Osteocyte (in vitro differentiated cells): ENCODE measurements at regions not wholly inside any gene's neighbourhood (a gene's known extent, or its start where the extent isn't known, plus 50 kb on each side); places are given as distances from the start of the nearest gene placed in this dataset.
"Not testable (repeated sequence)": the region's sequence is repeated elsewhere in the genome, so short reads cannot be mapped to it uniquely, and the experiment has no call there.

Experiments used
- DNase-seq: peaks from one replicate; pipeline ENCODE4 v3.0.0; 2021; ENCODE audit warnings: mixed read lengths; ENCODE audit not compliant: unreplicated experiment; ENCODE audit errors: extremely low spot score
- H3K27ac Mint-ChIP-seq: one replicate; pipeline ENCODE4 v1.8.0; 2021; ENCODE audit warnings: mild to moderate bottlenecking, mixed read lengths; ENCODE audit not compliant: unreplicated experiment
- H3K27me3 Mint-ChIP-seq: one replicate; pipeline ENCODE4 v1.8.0; 2021; ENCODE audit warnings: mixed read lengths; ENCODE audit not compliant: unreplicated experiment
- H3K36me3 Mint-ChIP-seq: one replicate; pipeline ENCODE4 v1.8.0; 2021; ENCODE audit warnings: mixed read lengths; ENCODE audit not compliant: unreplicated experiment
- H3K4me1 Mint-ChIP-seq: one replicate; pipeline ENCODE4 v1.8.0; 2021; ENCODE audit warnings: mixed read lengths; ENCODE audit not compliant: unreplicated experiment
- H3K4me3 Mint-ChIP-seq: one replicate; pipeline ENCODE4 v1.8.0; 2021; ENCODE audit warnings: mild to moderate bottlenecking, moderate library complexity, mixed read lengths; ENCODE audit not compliant: unreplicated experiment
- H3K9me3 Mint-ChIP-seq: one replicate; pipeline ENCODE4 v1.8.0; 2021; ENCODE audit warnings: mixed read lengths; ENCODE audit not compliant: unreplicated experiment
- TF ChIP-seq, protein P1 (sequence below): fragments of 200-600 bp; sonication (generic); IDR thresholded peaks from 2 replicates; pipeline ENCODE4 v1.5.0; 2021; ENCODE audit warnings: antibody characterized with exemption, mild to moderate bottlenecking, moderate library complexity

DNA sequence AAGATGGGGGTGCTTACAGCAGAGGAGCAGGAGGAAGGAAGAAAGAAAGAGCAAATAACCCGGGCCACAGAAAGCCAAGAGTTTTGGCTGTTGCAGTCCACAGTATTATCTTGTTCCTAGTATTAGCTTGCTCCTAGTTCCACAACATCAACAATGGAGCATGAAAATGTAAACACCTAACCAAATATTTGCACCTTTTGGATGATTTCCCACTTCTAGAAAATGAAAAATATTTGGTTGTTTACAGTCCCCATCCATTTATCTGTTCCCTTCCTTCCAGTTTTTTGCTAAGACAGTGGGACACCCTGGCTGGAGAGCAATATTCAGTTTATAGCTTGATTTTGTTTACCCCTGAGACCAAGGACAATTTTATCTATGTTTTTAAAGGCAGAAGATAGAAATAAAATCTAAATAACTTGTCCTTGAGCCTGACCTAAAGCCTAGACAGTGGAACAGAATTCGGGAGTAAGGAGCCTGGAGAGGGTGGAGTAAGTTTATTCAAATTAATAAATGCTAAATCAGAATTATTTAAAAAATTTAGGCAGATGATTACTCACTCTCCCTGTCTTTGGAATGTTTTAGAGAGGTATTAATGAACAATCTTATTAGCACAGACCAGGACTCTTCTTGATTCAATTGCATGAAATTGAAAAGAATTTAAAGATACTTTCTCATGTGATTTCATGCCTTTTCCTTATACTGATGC lies 51.6 kb downstream of the RESF1 start:
- Mint-ChIP-seq H3K4me1 (no peaks in the 10 kb centered on the region), H3K9me3 (no peaks in the 10 kb centered on the region), H3K36me3 (no peaks in the 10 kb centered on the region), H3K27me3 (no peaks in the 10 kb centered on the region), H3K27ac (no peak overlapping the region), H3K4me3 (no peak overlapping the region)
- no peak for DNase-seq
- TF ChIP-seq, protein P1, sequence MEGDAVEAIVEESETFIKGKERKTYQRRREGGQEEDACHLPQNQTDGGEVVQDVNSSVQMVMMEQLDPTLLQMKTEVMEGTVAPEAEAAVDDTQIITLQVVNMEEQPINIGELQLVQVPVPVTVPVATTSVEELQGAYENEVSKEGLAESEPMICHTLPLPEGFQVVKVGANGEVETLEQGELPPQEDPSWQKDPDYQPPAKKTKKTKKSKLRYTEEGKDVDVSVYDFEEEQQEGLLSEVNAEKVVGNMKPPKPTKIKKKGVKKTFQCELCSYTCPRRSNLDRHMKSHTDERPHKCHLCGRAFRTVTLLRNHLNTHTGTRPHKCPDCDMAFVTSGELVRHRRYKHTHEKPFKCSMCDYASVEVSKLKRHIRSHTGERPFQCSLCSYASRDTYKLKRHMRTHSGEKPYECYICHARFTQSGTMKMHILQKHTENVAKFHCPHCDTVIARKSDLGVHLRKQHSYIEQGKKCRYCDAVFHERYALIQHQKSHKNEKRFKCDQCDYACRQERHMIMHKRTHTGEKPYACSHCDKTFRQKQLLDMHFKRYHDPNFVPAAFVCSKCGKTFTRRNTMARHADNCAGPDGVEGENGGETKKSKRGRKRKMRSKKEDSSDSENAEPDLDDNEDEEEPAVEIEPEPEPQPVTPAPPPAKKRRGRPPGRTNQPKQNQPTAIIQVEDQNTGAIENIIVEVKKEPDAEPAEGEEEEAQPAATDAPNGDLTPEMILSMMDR: no peak

- no peak for DNase-seq
- Mint-ChIP-seq H3K36me3 (no peaks in the 10 kb centered on the region), H3K27me3 (no peaks in the 10 kb centered on the region), H3K9me3 (no peaks in the 10 kb centered on the region), H3K4me3 (no peak overlapping the region), H3K27ac (no peak overlapping the region), H3K4me1 (no peaks in the 10 kb centered on the region)
- TF ChIP-seq, protein P1: no peak
Measured at GRCh38 chr12:32012249-32012785, 53.1 kb downstream of the RESF1 start.

GRCh38 chr12:32015036-32015435 lies 55.8 kb downstream of the RESF1 start:
- no peaks in the 10 kb centered on the region for H3K4me1 Mint-ChIP-seq
- no peaks in the 10 kb centered on the region for H3K9me3 Mint-ChIP-seq
- TF ChIP-seq, protein P1: no peak
- no peak overlapping the region for H3K27ac Mint-ChIP-seq
- H3K27me3 Mint-ChIP-seq: no peaks in the 10 kb centered on the region
- no peak overlapping the region for H3K4me3 Mint-ChIP-seq
- DNase-seq: no peak
- H3K36me3 Mint-ChIP-seq: no peaks in the 10 kb centered on the region

DNA sequence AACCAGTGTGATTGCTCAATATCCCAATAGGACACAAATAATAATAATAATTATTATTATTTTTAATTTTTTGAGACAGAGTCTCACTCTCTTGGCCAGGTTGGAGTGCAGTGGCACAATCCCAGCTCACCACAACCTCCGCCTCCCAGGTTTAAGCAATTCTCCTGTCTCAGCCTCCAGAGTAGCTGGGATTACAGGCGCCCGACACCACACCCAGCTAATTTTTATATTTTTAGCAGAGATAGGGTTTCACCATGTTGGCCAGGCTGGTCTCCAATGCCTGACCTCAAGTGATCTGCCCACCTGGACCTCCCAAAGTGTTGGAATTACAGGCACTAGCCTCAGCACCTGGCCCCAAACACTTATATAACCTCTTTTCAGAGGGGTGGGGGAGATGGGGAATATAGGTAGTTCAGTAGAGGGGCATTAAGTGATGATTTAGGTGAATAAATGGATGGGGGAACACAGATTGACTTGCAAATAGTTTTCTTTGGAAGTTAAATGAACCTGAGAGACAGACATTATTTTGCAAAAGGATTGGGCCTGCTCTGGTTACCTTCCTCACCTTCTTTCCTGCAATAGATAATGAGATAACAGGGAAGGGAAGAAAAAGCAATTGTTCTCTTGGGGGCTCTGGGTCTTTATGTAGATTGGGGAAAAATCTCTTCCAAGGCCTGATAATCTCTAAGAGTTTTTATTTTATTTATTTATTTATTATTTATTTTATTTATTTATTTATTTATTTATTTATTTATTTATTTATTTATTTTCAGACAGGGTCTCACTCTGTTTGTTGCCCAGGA lies 57.7 kb downstream of the RESF1 start:
- no peaks in the 10 kb centered on the region for H3K36me3 Mint-ChIP-seq
- H3K4me1 Mint-ChIP-seq: no peaks in the 10 kb centered on the region
- DNase-seq: no peak
- H3K4me3 Mint-ChIP-seq: no peak overlapping the region
- TF ChIP-seq, protein P1: no peak
- H3K9me3 Mint-ChIP-seq: no peaks in the 10 kb centered on the region
- no peaks in the 10 kb centered on the region for H3K27me3 Mint-ChIP-seq
- no peak overlapping the region for H3K27ac Mint-ChIP-seq

DNA sequence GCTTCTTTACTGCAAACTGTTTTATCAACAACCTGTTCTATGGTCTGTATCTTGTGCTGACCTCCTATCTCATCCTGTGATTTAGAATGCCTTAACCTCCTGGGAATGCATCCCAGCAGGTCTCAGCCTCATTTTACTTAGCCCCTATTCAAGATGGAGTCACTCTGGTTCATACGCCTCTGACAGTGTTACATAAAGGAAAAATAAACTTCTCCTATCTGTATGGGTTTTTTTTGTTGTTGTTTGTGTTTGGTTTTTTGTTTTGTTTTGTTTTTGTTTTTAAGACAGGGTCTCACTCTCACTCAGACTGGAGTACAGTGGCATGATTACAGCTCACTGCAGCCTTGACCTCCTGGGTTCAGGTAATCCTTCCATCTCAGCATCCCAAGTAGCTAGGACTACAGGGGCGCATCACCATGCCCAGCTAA lies 62.1 kb downstream of the RESF1 start:
- Mint-ChIP-seq H3K27ac (no peak overlapping the region), H3K4me3 (no peak overlapping the region), H3K4me1 (no peaks in the 10 kb centered on the region), H3K36me3 (no peaks in the 10 kb centered on the region), H3K9me3 (no peaks in the 10 kb centered on the region), H3K27me3 (peaks cover 7% of the 10 kb centered on the region)
- DNase-seq: no peak
- TF ChIP-seq, protein P1: no peak

GRCh38 chr12:32022387-32022786 lies 63.2 kb downstream of the RESF1 start:
- not testable (repeated sequence) for H3K4me1 Mint-ChIP-seq, H3K4me3 Mint-ChIP-seq, H3K27ac Mint-ChIP-seq, DNase-seq, H3K27me3 Mint-ChIP-seq, H3K36me3 Mint-ChIP-seq, H3K9me3 Mint-ChIP-seq

GRCh38 chr12:32023861-32024260 lies 64.6 kb downstream of the RESF1 start:
- not testable (repeated sequence) for H3K9me3 Mint-ChIP-seq, H3K27me3 Mint-ChIP-seq, H3K36me3 Mint-ChIP-seq, H3K4me1 Mint-ChIP-seq, H3K4me3 Mint-ChIP-seq, DNase-seq, H3K27ac Mint-ChIP-seq
